HG03025 (cell line): ENCODE measurements at regions not wholly inside any gene's neighbourhood (a gene's known extent, or its start where the extent isn't known, plus 50 kb on each side); places are given as distances from the start of the nearest gene placed in this dataset.

Experiments
- ATAC-seq: cut with Tn5 transposase; IDR thresholded peaks from one replicate; pipeline ENCODE4 v1.9.1; 2021; ENCODE audit warnings: mild to moderate bottlenecking, moderate library complexity; ENCODE audit not compliant: unreplicated experiment, low FRiP score

DNA sequence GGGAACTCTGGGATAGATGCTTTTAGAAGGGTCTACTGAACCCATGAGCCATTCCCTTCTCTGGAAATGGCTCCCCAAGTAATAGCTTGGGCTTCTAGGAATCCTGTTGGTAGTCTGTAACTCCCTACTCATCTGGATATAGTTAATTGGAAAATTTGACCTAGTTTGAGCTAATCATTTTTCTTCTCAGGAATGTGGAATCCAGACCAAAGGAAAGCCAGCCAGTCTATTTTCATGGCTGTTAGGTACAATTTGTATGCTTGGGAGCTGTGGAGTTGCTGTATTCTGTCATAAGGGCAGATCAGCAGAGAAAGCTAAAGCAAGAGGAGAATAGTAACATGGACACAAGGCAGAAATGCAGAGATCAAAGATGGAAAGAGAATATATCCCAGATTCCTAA is 71.6 kb upstream of the C1GALT1 start:
- no peak for ATAC-seq

DNA sequence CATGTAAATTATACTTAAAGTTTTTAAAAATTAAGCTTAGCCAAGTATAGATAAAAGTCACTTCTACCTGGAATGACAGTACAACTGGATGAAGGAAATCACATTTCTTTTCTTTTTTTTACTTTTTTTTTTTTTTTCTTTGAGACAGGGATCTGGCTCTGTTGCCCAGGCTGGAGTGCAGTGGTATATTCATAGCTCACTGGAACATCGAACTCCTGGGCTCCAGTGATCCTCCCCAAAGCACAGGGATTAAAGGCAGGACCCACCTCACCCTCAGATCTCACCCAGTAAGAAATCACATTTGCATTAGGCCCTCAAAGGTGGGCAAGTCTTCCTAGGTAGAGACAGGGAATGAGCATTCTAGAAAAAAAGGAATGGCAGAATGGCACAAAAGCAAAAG is 69.5 kb upstream of the C1GALT1 start:
- ATAC-seq = no peak

DNA sequence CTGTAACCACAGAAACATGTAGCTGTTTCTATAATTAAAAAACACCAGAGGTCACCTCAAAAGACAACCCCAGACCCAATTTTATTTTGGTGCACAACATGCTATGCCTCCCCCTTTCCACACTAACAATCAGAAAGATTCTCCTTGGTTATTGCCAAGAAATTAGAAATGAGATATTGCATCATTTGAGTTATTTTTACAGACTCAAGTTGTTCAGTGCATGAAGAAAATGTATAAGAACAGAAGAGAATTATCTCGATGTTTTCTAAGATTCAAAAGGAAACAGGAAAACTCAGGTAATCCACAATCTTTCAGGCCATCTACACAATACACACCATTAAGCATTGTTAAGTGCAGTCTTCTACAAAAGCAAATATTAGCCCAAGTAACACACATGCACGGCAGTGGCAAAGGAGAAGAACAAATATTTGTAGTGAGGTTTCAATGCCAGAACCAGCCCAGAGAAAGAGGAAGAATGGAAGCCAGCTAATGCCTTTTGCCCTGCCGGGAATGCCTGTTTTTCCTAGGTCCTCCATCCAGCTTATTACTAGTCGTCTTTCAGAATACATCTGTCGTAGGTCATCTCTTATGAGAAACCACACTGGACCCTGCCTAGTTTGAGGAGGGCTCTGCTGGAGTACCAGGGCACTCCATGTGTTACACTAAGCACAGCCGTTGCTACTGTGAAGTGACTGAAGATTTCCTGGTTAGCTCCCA is 67.6 kb upstream of the C1GALT1 start:
- ATAC-seq = no peak

DNA sequence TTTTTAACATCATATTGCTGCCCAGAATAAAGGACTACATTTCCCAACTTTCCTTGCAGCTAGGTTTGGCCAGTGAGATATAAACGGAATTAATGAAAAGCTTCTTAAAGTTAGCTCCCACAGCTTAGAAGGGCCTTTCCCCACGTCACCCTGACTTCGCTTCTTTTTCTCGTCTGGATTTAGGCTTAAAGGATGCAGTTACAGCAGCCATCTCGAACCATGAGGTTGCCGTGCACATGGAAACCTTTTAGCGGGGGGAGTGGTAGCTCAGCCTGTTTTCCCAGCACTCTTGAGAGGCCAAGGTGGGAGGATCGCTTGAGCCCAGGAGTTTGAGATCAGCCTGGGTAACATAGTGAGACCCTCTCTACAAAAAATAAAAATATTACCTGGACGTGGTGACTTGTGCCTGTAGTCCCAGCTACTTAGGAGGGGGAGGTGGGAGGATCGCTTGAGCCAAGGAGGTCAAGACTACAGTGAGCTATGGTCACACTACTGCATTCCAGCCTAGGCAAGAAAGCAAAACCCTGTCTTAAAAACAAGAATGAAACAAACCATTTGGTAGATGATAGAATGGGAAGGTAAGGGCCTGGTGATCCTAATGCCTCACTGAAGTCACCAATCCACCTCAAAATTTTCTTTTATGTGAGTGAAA is 64.3 kb upstream of the C1GALT1 start:
- ATAC-seq = no peak

DNA sequence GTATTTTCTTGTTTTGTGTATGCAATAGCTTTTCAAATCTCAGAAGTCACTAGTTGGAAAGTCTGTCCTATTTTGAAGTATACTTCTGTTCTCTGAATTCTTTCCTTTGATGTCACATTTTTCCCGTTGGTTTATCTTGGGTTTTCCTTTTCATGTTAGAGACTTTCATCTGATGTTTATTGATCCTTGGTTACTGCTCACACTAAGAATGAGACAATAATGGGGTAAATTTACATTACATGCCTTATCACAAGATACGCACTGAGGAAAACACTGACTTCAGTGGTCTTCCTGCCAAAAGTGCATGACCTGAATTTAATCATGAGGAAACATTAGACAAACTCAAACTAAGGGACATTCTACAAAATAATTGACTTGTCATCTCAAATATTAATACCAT is 63.5 kb upstream of the C1GALT1 start:
- ATAC-seq = no peak

DNA sequence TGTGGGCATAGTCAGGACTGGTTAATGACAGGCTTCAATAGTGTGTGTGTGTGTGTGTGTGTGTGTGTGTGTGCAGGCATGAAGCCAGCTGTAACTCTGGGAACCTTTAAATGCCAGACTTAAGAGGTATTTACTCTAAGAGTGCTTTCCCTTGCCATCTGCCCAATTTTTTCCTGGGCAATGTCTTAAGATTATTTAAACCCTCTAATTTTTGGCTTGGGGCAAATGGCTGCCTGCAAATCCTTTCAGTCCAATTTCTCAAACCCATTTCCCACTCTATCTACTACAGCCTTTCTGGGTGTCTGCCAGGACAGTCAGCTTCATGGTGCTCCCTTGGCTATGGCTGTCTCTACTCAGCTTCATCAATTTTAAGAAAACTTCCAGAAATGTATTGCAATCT is 62.6 kb upstream of the C1GALT1 start:
- no peak for ATAC-seq

DNA sequence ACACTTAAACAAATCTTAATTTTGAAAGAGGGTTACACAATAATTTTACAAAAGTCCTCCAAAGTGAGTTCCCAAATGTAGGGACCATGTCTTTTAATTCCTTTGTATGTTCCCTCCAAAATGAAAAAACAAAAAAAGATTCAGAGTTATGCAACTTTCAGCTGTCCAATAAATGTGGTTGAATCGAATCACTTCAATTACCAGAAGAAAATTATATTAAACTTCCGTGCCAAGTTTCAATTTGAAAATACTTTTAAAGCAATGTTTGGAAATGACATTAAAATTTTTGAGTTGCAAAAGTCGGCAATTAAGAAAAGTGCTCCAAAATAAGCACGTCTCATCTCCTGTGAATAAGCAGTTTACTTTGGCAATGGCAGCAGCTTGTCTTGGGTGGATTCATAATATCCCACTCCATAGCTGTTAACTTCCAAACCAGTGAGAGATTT is 60.3 kb upstream of the C1GALT1 start:
- ATAC-seq = no peak

DNA sequence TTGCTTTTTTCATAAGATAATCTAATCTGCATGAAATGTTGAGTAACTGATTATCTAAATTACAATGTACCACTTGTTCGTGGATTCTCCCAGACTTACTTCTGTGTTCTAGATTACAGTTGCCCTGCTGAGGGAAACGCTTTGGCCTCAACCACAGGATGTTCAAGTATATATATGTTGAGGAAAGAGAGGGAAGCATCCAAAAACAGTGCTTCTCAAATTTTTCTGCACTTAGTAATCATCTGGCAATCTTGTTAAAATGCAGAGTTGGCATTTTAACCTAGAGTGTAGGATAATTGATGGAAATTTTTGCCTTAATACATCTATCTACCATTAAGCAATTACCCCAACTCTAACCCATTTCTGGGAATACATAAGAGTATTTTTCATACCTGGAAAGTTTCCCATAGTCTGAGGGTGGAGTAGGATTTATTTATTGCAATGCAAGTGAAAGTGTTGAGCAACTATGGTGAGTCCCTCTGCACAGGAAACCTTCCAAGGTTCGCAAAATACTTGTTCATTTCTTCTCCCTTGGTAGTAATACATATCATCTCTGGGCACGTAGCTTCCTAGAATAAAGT is 59.6 kb upstream of the C1GALT1 start:
- ATAC-seq = no peak

DNA sequence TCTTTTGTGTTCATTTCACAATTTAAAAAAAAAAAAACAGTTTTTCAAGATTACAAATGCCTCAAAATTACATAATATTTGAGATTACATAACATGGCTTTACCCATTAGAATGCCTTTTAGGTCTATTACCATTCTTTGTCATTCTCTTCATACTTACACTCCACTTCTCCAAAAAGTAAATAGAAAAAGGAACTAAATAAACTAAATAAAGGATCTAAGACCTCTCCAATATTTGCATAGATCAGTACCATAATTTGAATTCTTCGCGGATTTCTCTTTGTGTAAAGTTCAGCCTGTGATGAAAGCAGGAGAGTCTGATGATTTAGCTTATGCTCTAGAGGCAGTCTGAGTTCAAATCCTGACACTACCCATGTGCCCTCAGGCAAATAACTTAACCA is 56.4 kb upstream of the C1GALT1 start:
- no peak for ATAC-seq

DNA sequence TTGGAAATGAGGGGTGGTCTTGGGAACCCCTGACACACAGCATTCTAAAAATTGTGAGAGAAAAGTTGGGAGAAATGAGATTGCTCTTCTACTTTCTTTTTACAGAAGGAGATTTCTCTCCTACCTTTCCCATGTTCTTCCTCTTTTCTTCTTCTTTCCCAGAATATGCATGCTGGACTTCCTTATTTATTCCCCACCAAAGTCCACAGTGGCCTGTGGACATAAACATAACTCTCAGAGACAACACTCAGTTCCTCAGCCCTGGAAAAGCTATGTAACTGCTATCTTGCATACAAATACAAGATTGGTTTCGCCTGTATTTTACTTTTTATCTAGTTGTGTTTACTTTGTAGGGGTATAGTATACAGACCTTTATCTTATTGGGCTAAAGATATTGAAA is 54.6 kb upstream of the C1GALT1 start:
- no peak for ATAC-seq

DNA sequence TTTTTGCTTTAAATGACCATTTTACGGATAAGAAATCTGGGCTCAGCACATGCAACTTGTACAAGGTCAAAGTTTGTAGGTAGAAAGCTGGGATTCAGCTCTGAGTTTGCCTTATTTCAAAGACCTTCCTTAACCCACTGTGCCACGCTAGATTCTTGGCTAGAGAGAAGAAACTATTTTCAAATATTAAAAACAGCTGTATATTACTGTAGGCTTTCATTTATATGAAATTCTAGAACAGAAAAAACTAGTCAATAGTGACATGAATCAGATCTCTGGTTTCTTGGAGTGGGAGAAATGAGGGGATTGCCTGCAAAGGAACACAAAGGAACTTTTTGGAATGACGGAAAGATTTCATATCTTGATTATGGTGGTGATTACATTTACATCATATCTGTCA is 53.0 kb upstream of the C1GALT1 start:
- no peak for ATAC-seq

DNA sequence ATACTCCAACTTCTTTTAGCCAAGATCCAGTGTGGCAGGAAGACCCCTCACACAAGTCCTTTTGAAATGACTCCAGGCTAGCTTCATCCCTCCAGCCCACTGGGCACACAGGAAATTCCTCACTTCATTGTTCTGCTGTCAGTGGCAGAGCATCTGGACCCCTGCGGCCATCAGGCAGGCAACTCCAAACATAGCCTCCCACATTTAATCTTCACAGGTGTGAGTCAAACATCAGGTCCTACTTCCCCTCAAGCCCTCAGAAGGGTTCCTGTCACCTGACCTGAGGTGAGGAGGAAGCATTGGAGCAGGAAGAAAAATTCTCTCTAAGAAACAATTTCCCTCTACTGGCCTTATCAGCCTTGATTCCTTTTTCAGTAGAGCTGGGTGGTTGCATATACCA is 51.1 kb upstream of the C1GALT1 start:
- ATAC-seq = no peak
